ENCODE measurements at regions not wholly inside any gene's neighbourhood (a gene's known extent, or its start where the extent isn't known, plus 50 kb on each side); places are given as distances from the start of the nearest gene placed in this dataset.

GRCh38 chr13:42384265-42384664 is 112.3 kb downstream of the AKAP11 start (continued):
- TF ChIP-seq CEBPZ (IDR thresholded peaks at IDR 0.05; ENCODE audit: low read depth, low read length): no peak
- no peak for TF ChIP-seq EZH2 (IDR thresholded peaks at IDR 0.05; ENCODE audit: borderline replicate concordance, control insufficient read depth, low read depth, low read length)
- no peak for TF ChIP-seq TBL1XR1 (IDR thresholded peaks at IDR 0.05; ENCODE audit: low read depth, low read length)
- TF ChIP-seq ZBTB4 (CRISPR knock-in tag; IDR thresholded peaks at IDR 0.05): no peak
- TF ChIP-seq TARDBP (IDR thresholded peaks at IDR 0.05; ENCODE audit: borderline replicate concordance): no peak
- TF ChIP-seq KDM1A (IDR thresholded peaks at IDR 0.05; ENCODE audit: borderline replicate concordance): no peak
- TF ChIP-seq SUPT20H (IDR thresholded peaks at IDR 0.05; ENCODE audit: borderline replicate concordance, control insufficient read depth, low read depth, low read length): no peak
- no peak for TF ChIP-seq ZBTB33 (IDR thresholded peaks at IDR 0.05)
- TF ChIP-seq CHD4 (IDR thresholded peaks at IDR 0.05): no peak
